GM23248 (cell line): ENCODE measurements at regions not wholly inside any gene's neighbourhood (a gene's known extent, or its start where the extent isn't known, plus 50 kb on each side); places are given as distances from the start of the nearest gene placed in this dataset.

ENCODE experiments used
- EZH2 ChIP-seq: fragments of 200-600 bp; sonication (generic); IDR thresholded peaks from 2 replicates; pipeline ENCODE4 v1.6.1; 2018; ENCODE audit warnings: antibody characterized with exemption, mild to moderate bottlenecking; ENCODE audit not compliant: insufficient read depth, poor library complexity, severe bottlenecking
- EZH2phosphoT487 ChIP-seq: fragments of 200-600 bp; sonication (generic); IDR thresholded peaks from 2 replicates; pipeline ENCODE4 v1.6.1; 2018; ENCODE audit warnings: antibody characterized with exemption, moderate library complexity, mild to moderate bottlenecking, low read depth; ENCODE audit not compliant: insufficient read depth

DNA sequence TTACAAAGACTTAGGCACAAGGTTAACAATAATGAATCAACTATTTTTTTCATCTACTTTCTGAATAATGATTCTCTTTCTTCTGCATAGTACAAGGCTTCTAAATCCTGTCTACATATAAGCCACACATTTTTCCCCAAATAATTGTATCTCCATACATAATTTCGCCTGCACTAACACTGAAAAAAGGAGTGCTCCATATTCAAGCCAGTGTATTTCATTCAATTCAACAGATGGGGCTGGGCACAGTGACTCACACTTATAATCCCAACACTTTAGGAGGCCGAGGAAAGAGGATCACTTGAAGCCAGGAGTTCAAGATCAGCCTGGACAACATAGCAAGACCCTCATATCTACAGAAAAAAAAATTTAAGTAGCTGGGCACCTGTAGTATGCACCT, 86.0 kb upstream of the ZNF800 start:
- no peak for TF ChIP-seq EZH2
- no peak for TF ChIP-seq EZH2phosphoT487
